ENCODE measurements at regions not wholly inside any gene's neighbourhood (a gene's known extent, or its start where the extent isn't known, plus 50 kb on each side); places are given as distances from the start of the nearest gene placed in this dataset.

DNA sequence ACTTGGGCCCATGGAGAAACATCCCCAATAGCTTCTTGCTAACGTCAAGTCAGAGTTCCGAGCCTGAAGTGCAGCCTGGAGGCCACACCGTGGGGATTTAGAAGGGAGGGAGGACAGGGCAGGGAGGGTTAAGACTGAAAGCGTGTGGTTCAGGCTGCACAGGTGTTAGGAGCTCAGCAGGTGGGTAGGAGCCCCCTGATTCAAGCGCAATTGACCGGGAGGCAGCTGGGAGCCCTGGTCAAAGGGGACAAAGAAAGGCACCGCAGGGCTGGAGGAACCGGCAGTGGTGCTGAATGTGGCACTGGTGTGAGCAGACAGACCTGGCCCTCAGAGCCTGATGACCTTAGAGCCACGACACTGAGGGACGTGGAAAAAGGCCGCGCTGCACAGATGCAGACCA, 149.6 kb downstream of the TMEM18 start:
- Histone ChIP-seq H3K27me3 (ENCODE audit: low read depth, low read length) (no peaks in the 10 kb centered on the region), H2AFZ (ENCODE audit: low read depth, low read length) (no peak overlapping the region), H3K9me3 (ENCODE audit: insufficient read depth, low read length) (no peaks in the 10 kb centered on the region), H4K20me1 (ENCODE audit: insufficient read depth, low read length) (no peaks in the 10 kb centered on the region), H3K4me3 (ENCODE audit: low read length) (no peak overlapping the region), H3K9ac (ENCODE audit: low read length) (no peak overlapping the region), H3K4me2 (ENCODE audit: low read length) (no peak overlapping the region), H3K79me2 (ENCODE audit: low read length) (no peaks in the 10 kb centered on the region), H3K4me1 (ENCODE audit: low read length) (no peaks in the 10 kb centered on the region), H3K36me3 (replicated peaks; ENCODE audit: low read depth, low read length) (no peaks in the 10 kb centered on the region), H3K27ac (ENCODE audit: low read length) (no peak overlapping the region)
- TF ChIP-seq EZH2phosphoT487 (IDR thresholded peaks at IDR 0.05; ENCODE audit: low read depth), result no peak
- TF ChIP-seq, protein P1, sequence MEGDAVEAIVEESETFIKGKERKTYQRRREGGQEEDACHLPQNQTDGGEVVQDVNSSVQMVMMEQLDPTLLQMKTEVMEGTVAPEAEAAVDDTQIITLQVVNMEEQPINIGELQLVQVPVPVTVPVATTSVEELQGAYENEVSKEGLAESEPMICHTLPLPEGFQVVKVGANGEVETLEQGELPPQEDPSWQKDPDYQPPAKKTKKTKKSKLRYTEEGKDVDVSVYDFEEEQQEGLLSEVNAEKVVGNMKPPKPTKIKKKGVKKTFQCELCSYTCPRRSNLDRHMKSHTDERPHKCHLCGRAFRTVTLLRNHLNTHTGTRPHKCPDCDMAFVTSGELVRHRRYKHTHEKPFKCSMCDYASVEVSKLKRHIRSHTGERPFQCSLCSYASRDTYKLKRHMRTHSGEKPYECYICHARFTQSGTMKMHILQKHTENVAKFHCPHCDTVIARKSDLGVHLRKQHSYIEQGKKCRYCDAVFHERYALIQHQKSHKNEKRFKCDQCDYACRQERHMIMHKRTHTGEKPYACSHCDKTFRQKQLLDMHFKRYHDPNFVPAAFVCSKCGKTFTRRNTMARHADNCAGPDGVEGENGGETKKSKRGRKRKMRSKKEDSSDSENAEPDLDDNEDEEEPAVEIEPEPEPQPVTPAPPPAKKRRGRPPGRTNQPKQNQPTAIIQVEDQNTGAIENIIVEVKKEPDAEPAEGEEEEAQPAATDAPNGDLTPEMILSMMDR (IDR thresholded peaks at IDR 0.05; ENCODE audit: low read depth, low read length), result no peak

DNA sequence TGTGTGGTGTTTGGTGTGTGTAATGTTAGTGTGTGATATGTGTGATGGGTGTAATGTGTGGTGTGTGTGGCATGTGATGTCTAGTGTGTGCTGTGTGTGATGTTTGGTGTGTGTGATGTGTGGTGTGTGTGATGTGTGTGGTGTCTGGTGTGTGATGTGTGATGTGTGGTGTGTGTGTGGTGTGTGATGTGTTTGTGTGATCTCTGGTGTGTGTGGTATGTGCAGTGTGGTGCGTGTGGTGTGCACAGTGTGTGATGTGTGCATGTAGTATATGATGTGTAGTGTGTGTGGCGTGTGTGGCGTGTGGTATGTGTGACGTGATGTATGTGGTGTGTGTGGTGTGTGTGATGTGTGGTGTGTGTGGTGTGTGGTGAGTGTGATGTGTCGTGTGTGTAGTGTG, 150.3 kb downstream of the TMEM18 start:
- Histone ChIP-seq H3K4me3 (ENCODE audit: low read length) (no peak overlapping the region), H3K9me3 (ENCODE audit: insufficient read depth, low read length) (no peaks in the 10 kb centered on the region), H2AFZ (ENCODE audit: low read depth, low read length) (no peak overlapping the region), H4K20me1 (ENCODE audit: insufficient read depth, low read length) (no peaks in the 10 kb centered on the region), H3K4me2 (ENCODE audit: low read length) (no peak overlapping the region), H3K9ac (ENCODE audit: low read length) (no peak overlapping the region), H3K27me3 (ENCODE audit: low read depth, low read length) (no peaks in the 10 kb centered on the region), H3K36me3 (replicated peaks; ENCODE audit: low read depth, low read length) (no peaks in the 10 kb centered on the region), H3K27ac (ENCODE audit: low read length) (no peak overlapping the region), H3K79me2 (ENCODE audit: low read length) (no peaks in the 10 kb centered on the region), H3K4me1 (ENCODE audit: low read length) (no peaks in the 10 kb centered on the region)
- TF ChIP-seq EZH2phosphoT487 (IDR thresholded peaks at IDR 0.05; ENCODE audit: low read depth), result no peak

DNA sequence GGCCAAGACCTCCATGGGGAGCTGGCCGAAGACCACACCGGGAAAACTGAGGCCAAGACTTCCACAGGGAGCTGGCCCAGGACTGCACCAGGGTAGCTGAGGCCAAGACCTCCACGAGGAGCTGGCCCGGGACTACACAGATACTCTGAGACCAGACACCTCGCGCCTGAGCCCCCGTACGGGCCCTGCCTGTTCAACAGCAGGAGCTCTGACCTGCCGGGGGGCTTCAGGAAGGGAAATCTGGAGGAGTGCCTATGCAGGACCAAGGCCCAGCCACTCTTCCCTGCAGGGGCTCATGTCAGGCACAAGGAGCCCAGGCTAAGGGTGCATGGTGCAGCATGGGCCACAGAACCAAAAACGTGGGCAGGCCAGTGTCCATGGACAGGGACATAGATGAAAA, 151.6 kb downstream of the TMEM18 start:
- no peak overlapping the region for H3K4me2 ChIP-seq (ENCODE audit: low read length)
- no peaks in the 10 kb centered on the region for H3K36me3 ChIP-seq (replicated peaks; ENCODE audit: low read depth, low read length)
- no peaks in the 10 kb centered on the region for H3K4me1 ChIP-seq (ENCODE audit: low read length)
- H3K4me3 ChIP-seq (ENCODE audit: low read length), result no peak overlapping the region
- no peaks in the 10 kb centered on the region for H4K20me1 ChIP-seq (ENCODE audit: insufficient read depth, low read length)
- H3K27ac ChIP-seq (ENCODE audit: low read length), result no peak overlapping the region
- no peaks in the 10 kb centered on the region for H3K9me3 ChIP-seq (ENCODE audit: insufficient read depth, low read length)
- H3K79me2 ChIP-seq (ENCODE audit: low read length), result no peaks in the 10 kb centered on the region
- no peak for TF ChIP-seq EZH2phosphoT487 (IDR thresholded peaks at IDR 0.05; ENCODE audit: low read depth)
- TF ChIP-seq, protein P1 (IDR thresholded peaks at IDR 0.05; ENCODE audit: low read depth, low read length), result no peak
- H2AFZ ChIP-seq (ENCODE audit: low read depth, low read length), result no peak overlapping the region
- no peak overlapping the region for H3K9ac ChIP-seq (ENCODE audit: low read length)
- no peaks in the 10 kb centered on the region; the same call in 1 of the 2 replicates for H3K27me3 ChIP-seq (ENCODE audit: low read depth, low read length)

DNA sequence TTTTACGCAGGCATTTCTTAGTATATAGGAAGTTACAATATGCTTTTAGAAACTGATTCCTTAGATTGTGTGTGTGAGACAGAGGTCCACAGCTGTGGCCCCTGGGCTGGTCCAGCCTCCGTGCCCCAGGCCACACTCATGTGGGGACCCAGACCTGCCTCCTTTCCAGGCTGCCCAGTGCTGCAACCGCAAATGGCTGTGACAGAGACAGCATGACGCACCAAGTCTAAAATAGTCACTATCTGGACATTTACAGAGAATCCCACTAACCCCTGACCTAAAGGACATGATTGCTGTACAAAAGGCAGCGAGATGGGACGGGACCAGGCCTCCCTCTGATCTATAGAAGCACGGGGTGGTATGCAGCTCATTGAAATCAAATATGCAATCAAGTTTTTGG, 152.2 kb downstream of the TMEM18 start:
- no peaks in the 10 kb centered on the region for H3K4me1 ChIP-seq (ENCODE audit: low read length)
- no peak overlapping the region for H3K9ac ChIP-seq (ENCODE audit: low read length)
- H3K36me3 ChIP-seq (replicated peaks; ENCODE audit: low read depth, low read length), result no peaks in the 10 kb centered on the region
- H3K79me2 ChIP-seq (ENCODE audit: low read length), result no peaks in the 10 kb centered on the region
- TF ChIP-seq, protein P1 (IDR thresholded peaks at IDR 0.05; ENCODE audit: low read depth, low read length), result no peak
- no peak for TF ChIP-seq EZH2phosphoT487 (IDR thresholded peaks at IDR 0.05; ENCODE audit: low read depth)
- H3K9me3 ChIP-seq (ENCODE audit: insufficient read depth, low read length), result no peaks in the 10 kb centered on the region
- no peaks in the 10 kb centered on the region; the same call in 1 of the 2 replicates for H3K27me3 ChIP-seq (ENCODE audit: low read depth, low read length)
- H3K27ac ChIP-seq (ENCODE audit: low read length), result no peak overlapping the region
- no peak overlapping the region for H3K4me3 ChIP-seq (ENCODE audit: low read length)
- no peaks in the 10 kb centered on the region for H4K20me1 ChIP-seq (ENCODE audit: insufficient read depth, low read length)
- no peak overlapping the region for H3K4me2 ChIP-seq (ENCODE audit: low read length)
- H2AFZ ChIP-seq (ENCODE audit: low read depth, low read length), result no peak overlapping the region

DNA sequence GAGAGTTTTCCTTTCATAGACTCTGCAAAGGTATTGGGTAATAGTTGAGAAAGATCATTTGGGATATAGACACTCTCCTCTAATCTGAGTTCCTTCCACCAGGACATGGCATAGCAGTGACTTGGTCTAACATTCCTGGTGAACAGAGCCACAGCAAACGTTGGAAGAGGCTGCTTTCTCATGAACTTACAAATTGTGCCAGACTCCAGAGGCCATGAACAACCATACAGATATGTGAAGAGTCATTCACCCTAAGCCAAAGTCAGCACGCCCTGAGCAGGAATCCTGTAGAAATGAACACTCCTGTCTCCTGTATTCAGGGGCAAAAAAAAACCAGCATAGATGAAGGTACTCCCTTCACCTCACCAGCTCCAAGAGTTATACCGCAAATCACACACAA, 152.8 kb downstream of the TMEM18 start:
- Histone ChIP-seq H3K4me1 (ENCODE audit: low read length) (no peaks in the 10 kb centered on the region), H3K27me3 (ENCODE audit: low read depth, low read length) (no peaks in the 10 kb centered on the region; the same call in 1 of the 2 replicates), H3K9ac (ENCODE audit: low read length) (no peak overlapping the region), H2AFZ (ENCODE audit: low read depth, low read length) (no peak overlapping the region), H4K20me1 (ENCODE audit: insufficient read depth, low read length) (no peaks in the 10 kb centered on the region), H3K4me2 (ENCODE audit: low read length) (no peak overlapping the region), H3K79me2 (ENCODE audit: low read length) (no peaks in the 10 kb centered on the region), H3K36me3 (replicated peaks; ENCODE audit: low read depth, low read length) (no peaks in the 10 kb centered on the region), H3K4me3 (ENCODE audit: low read length) (no peak overlapping the region), H3K9me3 (ENCODE audit: insufficient read depth, low read length) (no peaks in the 10 kb centered on the region), H3K27ac (ENCODE audit: low read length) (no peak overlapping the region)
- TF ChIP-seq, protein P1 (IDR thresholded peaks at IDR 0.05; ENCODE audit: low read depth, low read length), result no peak
- no peak for TF ChIP-seq EZH2phosphoT487 (IDR thresholded peaks at IDR 0.05; ENCODE audit: low read depth)

Measured in OCI-LY3 (cell line).